ENCODE measurements at regions not wholly inside any gene's neighbourhood (a gene's known extent, or its start where the extent isn't known, plus 50 kb on each side); places are given as distances from the start of the nearest gene placed in this dataset.

GRCh38 chr3:23062582-23062981 lies 140.5 kb upstream of the UBE2E2 start:
- no peak overlapping the region for H2AFZ ChIP-seq (ENCODE audit: low read length)
- H3K4me3 ChIP-seq (ENCODE audit: low read length), result no peak overlapping the region
- no peaks in the 10 kb centered on the region for H4K20me1 ChIP-seq (ENCODE audit: low read length)
- no peaks in the 10 kb centered on the region for H3K27me3 ChIP-seq (ENCODE audit: low read length)
- CTCF ChIA-PET, result interaction anchor here (0.5 kb wide), 1 partner anchor 102 kb away, joined by 4 read pairs; no protein-coding TSS in a partner anchor
- H3K27ac ChIP-seq (ENCODE audit: low read length), result no peak overlapping the region
- H3K9me3 ChIP-seq (ENCODE audit: low read length), result no peaks in the 10 kb centered on the region
- no peaks in the 10 kb centered on the region for H3K79me2 ChIP-seq (ENCODE audit: low read length)
- no peak overlapping the region for H3K9ac ChIP-seq (ENCODE audit: low read length)
- DNase-seq (no peak), ATAC-seq (no peak)
- POLR2A ChIA-PET (ENCODE audit: unreplicated experiment), result no interaction called here
- no peak overlapping the region for H3K4me2 ChIP-seq (ENCODE audit: low read length)
- no peaks in the 10 kb centered on the region for H3K9me2 ChIP-seq (replicated peaks; ENCODE audit: low read length)
- BruUV-seq (replicated peaks), result no TSS peak
- intact Hi-C loops (cut with micrococcal nuclease), result no loop called here
- TF ChIP-seq EZH2phosphoT487 (IDR thresholded peaks at IDR 0.05; ENCODE audit: borderline replicate concordance, low read length) (no peak), EZH2 (IDR thresholded peaks at IDR 0.05; ENCODE audit: low read length, unreplicated experiment) (no peak)
- TF ChIP-seq, protein P1, sequence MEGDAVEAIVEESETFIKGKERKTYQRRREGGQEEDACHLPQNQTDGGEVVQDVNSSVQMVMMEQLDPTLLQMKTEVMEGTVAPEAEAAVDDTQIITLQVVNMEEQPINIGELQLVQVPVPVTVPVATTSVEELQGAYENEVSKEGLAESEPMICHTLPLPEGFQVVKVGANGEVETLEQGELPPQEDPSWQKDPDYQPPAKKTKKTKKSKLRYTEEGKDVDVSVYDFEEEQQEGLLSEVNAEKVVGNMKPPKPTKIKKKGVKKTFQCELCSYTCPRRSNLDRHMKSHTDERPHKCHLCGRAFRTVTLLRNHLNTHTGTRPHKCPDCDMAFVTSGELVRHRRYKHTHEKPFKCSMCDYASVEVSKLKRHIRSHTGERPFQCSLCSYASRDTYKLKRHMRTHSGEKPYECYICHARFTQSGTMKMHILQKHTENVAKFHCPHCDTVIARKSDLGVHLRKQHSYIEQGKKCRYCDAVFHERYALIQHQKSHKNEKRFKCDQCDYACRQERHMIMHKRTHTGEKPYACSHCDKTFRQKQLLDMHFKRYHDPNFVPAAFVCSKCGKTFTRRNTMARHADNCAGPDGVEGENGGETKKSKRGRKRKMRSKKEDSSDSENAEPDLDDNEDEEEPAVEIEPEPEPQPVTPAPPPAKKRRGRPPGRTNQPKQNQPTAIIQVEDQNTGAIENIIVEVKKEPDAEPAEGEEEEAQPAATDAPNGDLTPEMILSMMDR (conservative IDR thresholded peaks at IDR 0.05; ENCODE audit: low read depth, low read length), result no peak
- no peaks in the 10 kb centered on the region for H3F3A ChIP-seq (ENCODE audit: low read length, unreplicated experiment)
- no peaks in the 10 kb centered on the region for H3K36me3 ChIP-seq (ENCODE audit: low read depth, low read length)
- no peaks in the 10 kb centered on the region for H3K4me1 ChIP-seq (ENCODE audit: insufficient read depth, low read length)

GRCh38 chr3:23062982-23063381 lies 140.1 kb upstream of the UBE2E2 start:
- H3K4me1 ChIP-seq (ENCODE audit: insufficient read depth, low read length), result no peaks in the 10 kb centered on the region
- no peaks in the 10 kb centered on the region for H3K79me2 ChIP-seq (ENCODE audit: low read length)
- no peaks in the 10 kb centered on the region for H3K9me2 ChIP-seq (replicated peaks; ENCODE audit: low read length)
- H3K4me2 ChIP-seq (ENCODE audit: low read length), result no peak overlapping the region
- ChIA-PET CTCF (interaction anchor here (0.5 kb wide), 1 partner anchor 103 kb away, joined by 4 read pairs; no protein-coding TSS in a partner anchor), POLR2A (ENCODE audit: unreplicated experiment) (no interaction called here)
- H3K9me3 ChIP-seq (ENCODE audit: low read length), result no peaks in the 10 kb centered on the region
- ATAC-seq (no peak), DNase-seq (no peak)
- TF ChIP-seq EZH2phosphoT487 (IDR thresholded peaks at IDR 0.05; ENCODE audit: borderline replicate concordance, low read length) (no peak), EZH2 (IDR thresholded peaks at IDR 0.05; ENCODE audit: low read length, unreplicated experiment) (no peak)
- TF ChIP-seq, protein P1 (conservative IDR thresholded peaks at IDR 0.05; ENCODE audit: low read depth, low read length), result no peak
- H3K27ac ChIP-seq (ENCODE audit: low read length), result no peak overlapping the region
- H3K36me3 ChIP-seq (ENCODE audit: low read depth, low read length), result no peaks in the 10 kb centered on the region
- BruUV-seq (replicated peaks), result no TSS peak
- H3K27me3 ChIP-seq (ENCODE audit: low read length), result no peaks in the 10 kb centered on the region
- H2AFZ ChIP-seq (ENCODE audit: low read length), result no peak overlapping the region
- intact Hi-C loops (cut with micrococcal nuclease), result no loop called here
- no peaks in the 10 kb centered on the region for H3F3A ChIP-seq (ENCODE audit: low read length, unreplicated experiment)
- H3K9ac ChIP-seq (ENCODE audit: low read length), result no peak overlapping the region
- H4K20me1 ChIP-seq (ENCODE audit: low read length), result no peaks in the 10 kb centered on the region
- H3K4me3 ChIP-seq (ENCODE audit: low read length), result no peak overlapping the region

DNA sequence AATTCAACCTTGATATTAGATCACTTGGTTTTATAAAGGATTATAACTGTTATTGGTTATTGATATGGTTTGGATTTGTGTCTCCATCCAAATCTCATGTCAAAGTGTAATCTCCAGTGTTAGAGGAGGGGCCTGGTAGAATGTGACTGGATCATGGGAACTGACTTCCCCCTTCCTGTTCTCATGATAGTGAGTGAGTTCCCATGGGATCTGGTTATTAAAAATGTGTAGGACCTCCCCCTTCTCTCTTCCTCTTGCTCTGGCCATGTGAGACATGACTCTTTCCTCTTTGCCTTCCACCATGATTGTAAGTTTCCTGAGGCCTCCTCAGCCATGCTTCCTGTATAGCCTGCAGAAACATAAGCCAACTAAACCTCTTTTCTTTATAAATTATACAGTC lies 136.0 kb upstream of the UBE2E2 start:
- intact Hi-C loops (cut with micrococcal nuclease), result no loop called here
- no peaks in the 10 kb centered on the region for H3K79me2 ChIP-seq (ENCODE audit: low read length)
- no peaks in the 10 kb centered on the region for H3F3A ChIP-seq (ENCODE audit: low read length, unreplicated experiment)
- no peak overlapping the region for H3K27ac ChIP-seq (ENCODE audit: low read length)
- H3K9me2 ChIP-seq (replicated peaks; ENCODE audit: low read length), result no peaks in the 10 kb centered on the region
- H3K4me1 ChIP-seq (ENCODE audit: insufficient read depth, low read length), result no peaks in the 10 kb centered on the region
- DNase-seq (no peak), ATAC-seq (no peak)
- ChIA-PET POLR2A (ENCODE audit: unreplicated experiment) (no interaction called here), CTCF (no interaction called here)
- no peaks in the 10 kb centered on the region for H3K36me3 ChIP-seq (ENCODE audit: low read depth, low read length)
- H3K9me3 ChIP-seq (ENCODE audit: low read length), result no peaks in the 10 kb centered on the region
- no peak overlapping the region for H3K4me2 ChIP-seq (ENCODE audit: low read length)
- no peak overlapping the region for H3K4me3 ChIP-seq (ENCODE audit: low read length)
- no TSS peak for BruUV-seq (replicated peaks)
- no peaks in the 10 kb centered on the region for H4K20me1 ChIP-seq (ENCODE audit: low read length)
- TF ChIP-seq EZH2 (IDR thresholded peaks at IDR 0.05; ENCODE audit: low read length, unreplicated experiment), result no peak
- no peak overlapping the region for H2AFZ ChIP-seq (ENCODE audit: low read length)
- H3K9ac ChIP-seq (ENCODE audit: low read length), result no peak overlapping the region
- H3K27me3 ChIP-seq (ENCODE audit: low read length), result no peaks in the 10 kb centered on the region
